Right ventricle myocardium inferior (tissue), 1 donor: ENCODE measurements at regions not wholly inside any gene's neighbourhood (a gene's known extent, or its start where the extent isn't known, plus 50 kb on each side); places are given as distances from the start of the nearest gene placed in this dataset.

Experiments
- ATAC-seq: fragments of 200-7000 bp; cut with Tn5 transposase; one replicate; pipeline ENCODE4 v1.9.1; 2020; ENCODE audit warnings: mild to moderate bottlenecking, moderate library complexity
- DNase-seq: peaks from one replicate; pipeline ENCODE4 v3.0.0; 2021; ENCODE audit errors: missing footprints
- intact Hi-C: fragments of 100-400 bp; cut with DNase I; formaldehyde crosslinking; loops from one replicate; pipeline ENCODE4 v1.11.0; 2022
- donor health status: DM: no; HTN: yes; CAD: no; lungs with severe emphysema.

- no peak for DNase-seq
- no peak for ATAC-seq
- intact Hi-C loops: no loop called here
These were observed 236.9 kb upstream of the SLC10A2 start for GRCh38 chr13:103303078-103303651.

- intact Hi-C loops: no loop called here
- ATAC-seq (no peak), DNase-seq (no peak)
These were observed 236.5 kb upstream of the SLC10A2 start for GRCh38 chr13:103302676-103303075.

GRCh38 chr13:103299079-103299478, 232.9 kb upstream of the SLC10A2 start:
- intact Hi-C loops: no loop called here
- no peak for ATAC-seq
- no peak for DNase-seq

- DNase-seq: no peak
- no peak for ATAC-seq
- intact Hi-C loops: no loop called here
These were observed 230.9 kb upstream of the SLC10A2 start for GRCh38 chr13:103297083-103297482.

GRCh38 chr13:103291798-103292572, 225.8 kb upstream of the SLC10A2 start:
- DNase-seq: no peak
- ATAC-seq: no peak
- intact Hi-C loops: no loop called here

GRCh38 chr13:103291226-103291625, 225.0 kb upstream of the SLC10A2 start:
- no peak for DNase-seq
- no peak for ATAC-seq
- intact Hi-C loops: no loop called here

GRCh38 chr13:103289681-103290080, 223.5 kb upstream of the SLC10A2 start:
- DNase-seq: no peak
- no peak for ATAC-seq
- intact Hi-C loops: no loop called here

- intact Hi-C loops: no loop called here
- DNase-seq (no peak), ATAC-seq (peak; percentile 37)
These were observed 221.9 kb upstream of the SLC10A2 start for GRCh38 chr13:103288114-103288513.

- no peak for ATAC-seq
- no peak for DNase-seq
- intact Hi-C loops: no loop called here
These were observed 221.4 kb upstream of the SLC10A2 start for GRCh38 chr13:103287659-103288058.

- ATAC-seq: no peak
- intact Hi-C loops: no loop called here
- DNase-seq: no peak
These were observed 218.2 kb upstream of the SLC10A2 start for GRCh38 chr13:103284466-103284865.

- intact Hi-C loops: no loop called here
- ATAC-seq: no peak
- no peak for DNase-seq
These were observed 217.2 kb upstream of the SLC10A2 start for GRCh38 chr13:103283451-103283820.

GRCh38 chr13:103282571-103283450, 216.6 kb upstream of the SLC10A2 start:
- intact Hi-C loops: no loop called here
- ATAC-seq: no peak
- DNase-seq: no peak

- no peak for ATAC-seq
- intact Hi-C loops: no loop called here
- DNase-seq: no peak
These were observed 211.9 kb upstream of the SLC10A2 start for GRCh38 chr13:103277959-103278694.

- ATAC-seq: no peak
- intact Hi-C loops: no loop called here
- no peak for DNase-seq
These were observed 210.7 kb upstream of the SLC10A2 start for GRCh38 chr13:103276775-103277498.

GRCh38 chr13:103275722-103276121, 209.5 kb upstream of the SLC10A2 start:
- DNase-seq (no peak), ATAC-seq (no peak)
- intact Hi-C loops: no loop called here

GRCh38 chr13:103275081-103275480, 208.9 kb upstream of the SLC10A2 start:
- no peak for DNase-seq
- intact Hi-C loops: no loop called here
- ATAC-seq: no peak

GRCh38 chr13:103273825-103274224, 207.6 kb upstream of the SLC10A2 start:
- intact Hi-C loops: no loop called here
- ATAC-seq (no peak), DNase-seq (no peak)

- ATAC-seq (no peak), DNase-seq (no peak)
- intact Hi-C loops: no loop called here
These were observed 206.6 kb upstream of the SLC10A2 start for GRCh38 chr13:103272770-103273169.

GRCh38 chr13:103263448-103263847, 197.2 kb upstream of the SLC10A2 start:
- no peak for DNase-seq
- ATAC-seq: no peak
- intact Hi-C loops: no loop called here
